ENCODE measurements at regions not wholly inside any gene's neighbourhood (a gene's known extent, or its start where the extent isn't known, plus 50 kb on each side); places are given as distances from the start of the nearest gene placed in this dataset.

- H3K4me1 ChIP-seq (replicated peaks): no peaks in the 10 kb centered on the region
- no peaks in the 10 kb centered on the region for H3K9me3 ChIP-seq (replicated peaks)
- H3K36me3 ChIP-seq: no peaks in the 10 kb centered on the region
- H3K27me3 ChIP-seq (replicated peaks): 0 out of 2 replicates have a peak, but pooled peaks cover 4% of the 10 kb centered on the region
- H3K4me3 ChIP-seq: no peak overlapping the region
- H3K27ac ChIP-seq: no peak overlapping the region
- DNase-seq (ENCODE audit: low read depth in 1 of 2, low spot score in 2 of 2): no peak
Observed at GRCh38 chr12:125239563-125239962, 174.3 kb downstream of the AACS start.

GRCh38 chr12:125240717-125241116 is 175.5 kb downstream of the AACS start:
- H3K36me3 ChIP-seq: no peaks in the 10 kb centered on the region
- H3K9me3 ChIP-seq (replicated peaks): no peaks in the 10 kb centered on the region
- H3K27me3 ChIP-seq (replicated peaks): 0 out of 2 replicates have a peak, but pooled peaks cover 4% of the 10 kb centered on the region
- no peak overlapping the region for H3K4me3 ChIP-seq
- H3K27ac ChIP-seq: no peak overlapping the region
- no peaks in the 10 kb centered on the region for H3K4me1 ChIP-seq (replicated peaks)
- DNase-seq (ENCODE audit: low read depth in 1 of 2, low spot score in 2 of 2): no peak

GRCh38 chr12:125243811-125244210 is 178.6 kb downstream of the AACS start:
- no peak overlapping the region for H3K4me3 ChIP-seq
- no peak for DNase-seq (ENCODE audit: low read depth in 1 of 2, low spot score in 2 of 2)
- no peaks in the 10 kb centered on the region for H3K36me3 ChIP-seq
- peaks cover 14% of the 10 kb centered on the region; the same call in 1 of the 2 replicates for H3K27me3 ChIP-seq (replicated peaks)
- H3K4me1 ChIP-seq (replicated peaks): no peaks in the 10 kb centered on the region
- no peaks in the 10 kb centered on the region for H3K9me3 ChIP-seq (replicated peaks)
- H3K27ac ChIP-seq: no peak overlapping the region

GRCh38 chr12:125244338-125244737 is 179.1 kb downstream of the AACS start:
- Histone ChIP-seq H3K27me3 (replicated peaks) (peaks cover 14% of the 10 kb centered on the region; the same call in 1 of the 2 replicates), H3K4me3 (no peak overlapping the region), H3K27ac (no peak overlapping the region), H3K36me3 (no peaks in the 10 kb centered on the region), H3K9me3 (replicated peaks) (no peaks in the 10 kb centered on the region), H3K4me1 (replicated peaks) (no peaks in the 10 kb centered on the region)
- DNase-seq (ENCODE audit: low read depth in 1 of 2, low spot score in 2 of 2): no peak

GRCh38 chr12:125245581-125246557 is 180.6 kb downstream of the AACS start:
- no peak for DNase-seq (ENCODE audit: low read depth in 1 of 2, low spot score in 2 of 2)
- Histone ChIP-seq H3K27me3 (replicated peaks) (peaks cover 15% of the 10 kb centered on the region), H3K27ac (no peak overlapping the region), H3K36me3 (no peaks in the 10 kb centered on the region), H3K4me3 (no peak overlapping the region), H3K4me1 (replicated peaks) (no peaks in the 10 kb centered on the region), H3K9me3 (replicated peaks) (no peaks in the 10 kb centered on the region)

GRCh38 chr12:125247477-125247876 is 182.2 kb downstream of the AACS start:
- no peak for DNase-seq (ENCODE audit: low read depth in 1 of 2, low spot score in 2 of 2)
- no peaks in the 10 kb centered on the region for H3K4me1 ChIP-seq (replicated peaks)
- H3K27me3 ChIP-seq (replicated peaks): peaks cover 25% of the 10 kb centered on the region
- H3K4me3 ChIP-seq: no peak overlapping the region
- H3K36me3 ChIP-seq: no peaks in the 10 kb centered on the region
- no peaks in the 10 kb centered on the region for H3K9me3 ChIP-seq (replicated peaks)
- no peak overlapping the region for H3K27ac ChIP-seq

GRCh38 chr12:125249066-125249824 is 184.0 kb downstream of the AACS start:
- Histone ChIP-seq H3K9me3 (replicated peaks) (no peaks in the 10 kb centered on the region), H3K36me3 (no peaks in the 10 kb centered on the region), H3K27ac (no peak overlapping the region), H3K27me3 (replicated peaks) (peaks cover 21% of the 10 kb centered on the region), H3K4me1 (replicated peaks) (no peaks in the 10 kb centered on the region), H3K4me3 (no peak overlapping the region)
- no peak for DNase-seq (ENCODE audit: low read depth in 1 of 2, low spot score in 2 of 2)

GRCh38 chr12:125249932-125250331 is 184.7 kb downstream of the AACS start:
- H3K27me3 ChIP-seq (replicated peaks): peaks cover 21% of the 10 kb centered on the region
- H3K9me3 ChIP-seq (replicated peaks): no peaks in the 10 kb centered on the region
- no peaks in the 10 kb centered on the region for H3K4me1 ChIP-seq (replicated peaks)
- H3K4me3 ChIP-seq: no peak overlapping the region
- H3K27ac ChIP-seq: no peak overlapping the region
- no peaks in the 10 kb centered on the region for H3K36me3 ChIP-seq
- DNase-seq (ENCODE audit: low read depth in 1 of 2, low spot score in 2 of 2): no peak

- H3K36me3 ChIP-seq: no peaks in the 10 kb centered on the region
- no peak overlapping the region for H3K4me3 ChIP-seq
- H3K27ac ChIP-seq: no peak overlapping the region
- H3K9me3 ChIP-seq (replicated peaks): no peaks in the 10 kb centered on the region
- H3K4me1 ChIP-seq (replicated peaks): no peaks in the 10 kb centered on the region
- H3K27me3 ChIP-seq (replicated peaks): peaks cover 11% of the 10 kb centered on the region
- DNase-seq (ENCODE audit: low read depth in 1 of 2, low spot score in 2 of 2): no peak
Observed at GRCh38 chr12:125254236-125254635, 189.0 kb downstream of the AACS start.

GRCh38 chr12:125254856-125255255 is 189.6 kb downstream of the AACS start:
- H3K27ac ChIP-seq: no peak overlapping the region
- H3K4me3 ChIP-seq: no peak overlapping the region
- DNase-seq (ENCODE audit: low read depth in 1 of 2, low spot score in 2 of 2): no peak

GRCh38 chr12:125255935-125256633 is 190.8 kb downstream of the AACS start:
- Histone ChIP-seq H3K27me3 (replicated peaks) (peaks cover 7% of the 10 kb centered on the region), H3K36me3 (no peaks in the 10 kb centered on the region), H3K4me3 (no peak overlapping the region), H3K4me1 (replicated peaks) (no peaks in the 10 kb centered on the region), H3K9me3 (replicated peaks) (no peaks in the 10 kb centered on the region), H3K27ac (no peak overlapping the region)
- DNase-seq (ENCODE audit: low read depth in 1 of 2, low spot score in 2 of 2): no peak

More at GRCh38 chr12:125254856-125255255, 189.6 kb downstream of the AACS start:
- H3K36me3 ChIP-seq: no peaks in the 10 kb centered on the region
- H3K4me1 ChIP-seq (replicated peaks): no peaks in the 10 kb centered on the region
- no peaks in the 10 kb centered on the region for H3K9me3 ChIP-seq (replicated peaks)
- peaks cover 11% of the 10 kb centered on the region for H3K27me3 ChIP-seq (replicated peaks)

- no peaks in the 10 kb centered on the region for H3K36me3 ChIP-seq
- no peaks in the 10 kb centered on the region for H3K4me1 ChIP-seq (replicated peaks)
- no peak for DNase-seq (ENCODE audit: low read depth in 1 of 2, low spot score in 2 of 2)
- no peaks in the 10 kb centered on the region for H3K9me3 ChIP-seq (replicated peaks)
- H3K27me3 ChIP-seq (replicated peaks): peaks cover 2% of the 10 kb centered on the region
- H3K27ac ChIP-seq: no peak overlapping the region
- no peak overlapping the region for H3K4me3 ChIP-seq
Observed at GRCh38 chr12:125256634-125256936, 191.3 kb downstream of the AACS start.

GRCh38 chr12:125259178-125259867 is 194.1 kb downstream of the AACS start:
- Histone ChIP-seq H3K9me3 (replicated peaks) (no peaks in the 10 kb centered on the region), H3K4me1 (replicated peaks) (no peaks in the 10 kb centered on the region), H3K27me3 (replicated peaks) (no peaks in the 10 kb centered on the region; the same call in 1 of the 2 replicates), H3K36me3 (no peaks in the 10 kb centered on the region), H3K27ac (no peak overlapping the region), H3K4me3 (no peak overlapping the region)
- no peak for DNase-seq (ENCODE audit: low read depth in 1 of 2, low spot score in 2 of 2)
